ENCODE measurements at regions not wholly inside any gene's neighbourhood (a gene's known extent, or its start where the extent isn't known, plus 50 kb on each side); places are given as distances from the start of the nearest gene placed in this dataset.

DNA sequence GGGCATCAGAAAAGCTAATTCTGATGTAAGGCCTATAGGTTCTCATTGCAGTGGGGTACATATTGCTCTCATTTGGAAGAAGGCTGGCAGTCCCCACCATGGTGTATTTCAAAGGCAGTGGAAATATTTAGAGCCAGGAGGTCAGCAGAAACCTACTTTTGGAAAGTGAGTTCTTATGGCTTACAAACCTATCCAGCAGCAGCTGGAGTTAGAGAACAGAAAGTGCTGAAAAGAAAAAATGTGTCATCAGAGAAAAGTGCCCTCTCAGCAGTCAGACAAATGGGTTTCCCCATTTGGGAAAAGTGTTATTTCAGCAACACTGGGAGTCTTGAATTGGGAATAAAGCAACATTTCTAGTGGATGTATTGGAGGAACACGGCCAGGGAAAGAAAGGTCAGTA, 105.7 kb upstream of the IGFBP3 start:
- Mint-ChIP-seq H3K4me1 (no peaks in the 10 kb centered on the region), H3K4me3 (no peak overlapping the region), H3K27ac (no peak overlapping the region), H3K27me3 (ENCODE audit: insufficient read depth, low read depth) (peaks cover 2% of the 10 kb centered on the region), H3K9me3 (peaks cover 4% of the 10 kb centered on the region), H3K36me3 (no peaks in the 10 kb centered on the region)
- H3K4me3 ChIP-seq, result no peak overlapping the region
- H3K4me1 ChIP-seq, result peaks cover 10% of the 10 kb centered on the region
- no peak overlapping the region for H3K27ac ChIP-seq
- no peak overlapping the region for H3K4me2 ChIP-seq
- H4K20me1 ChIP-seq (ENCODE audit: low read depth), result no peaks in the 10 kb centered on the region
- TF ChIP-seq EZH2 (IDR thresholded peaks at IDR 0.05) (no peak), EZH2phosphoT487 (IDR thresholded peaks at IDR 0.05) (no peak)
- TF ChIP-seq, protein P1, sequence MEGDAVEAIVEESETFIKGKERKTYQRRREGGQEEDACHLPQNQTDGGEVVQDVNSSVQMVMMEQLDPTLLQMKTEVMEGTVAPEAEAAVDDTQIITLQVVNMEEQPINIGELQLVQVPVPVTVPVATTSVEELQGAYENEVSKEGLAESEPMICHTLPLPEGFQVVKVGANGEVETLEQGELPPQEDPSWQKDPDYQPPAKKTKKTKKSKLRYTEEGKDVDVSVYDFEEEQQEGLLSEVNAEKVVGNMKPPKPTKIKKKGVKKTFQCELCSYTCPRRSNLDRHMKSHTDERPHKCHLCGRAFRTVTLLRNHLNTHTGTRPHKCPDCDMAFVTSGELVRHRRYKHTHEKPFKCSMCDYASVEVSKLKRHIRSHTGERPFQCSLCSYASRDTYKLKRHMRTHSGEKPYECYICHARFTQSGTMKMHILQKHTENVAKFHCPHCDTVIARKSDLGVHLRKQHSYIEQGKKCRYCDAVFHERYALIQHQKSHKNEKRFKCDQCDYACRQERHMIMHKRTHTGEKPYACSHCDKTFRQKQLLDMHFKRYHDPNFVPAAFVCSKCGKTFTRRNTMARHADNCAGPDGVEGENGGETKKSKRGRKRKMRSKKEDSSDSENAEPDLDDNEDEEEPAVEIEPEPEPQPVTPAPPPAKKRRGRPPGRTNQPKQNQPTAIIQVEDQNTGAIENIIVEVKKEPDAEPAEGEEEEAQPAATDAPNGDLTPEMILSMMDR (IDR thresholded peaks at IDR 0.05), result no peak
- no peaks in the 10 kb centered on the region for H3K79me2 ChIP-seq (ENCODE audit: low read depth)
- H3F3A ChIP-seq (ENCODE audit: low read depth), result no peaks in the 10 kb centered on the region
- no peak for DNase-seq (ENCODE audit: low spot score)
- no peak overlapping the region for H2AFZ ChIP-seq (replicated peaks)
- H3K27me3 ChIP-seq, result no peaks in the 10 kb centered on the region
- no peaks in the 10 kb centered on the region for H3K36me3 ChIP-seq
- no peaks in the 10 kb centered on the region for H3K9me3 ChIP-seq (ENCODE audit: low read depth)
- H3K9ac ChIP-seq, result no peak overlapping the region

DNA sequence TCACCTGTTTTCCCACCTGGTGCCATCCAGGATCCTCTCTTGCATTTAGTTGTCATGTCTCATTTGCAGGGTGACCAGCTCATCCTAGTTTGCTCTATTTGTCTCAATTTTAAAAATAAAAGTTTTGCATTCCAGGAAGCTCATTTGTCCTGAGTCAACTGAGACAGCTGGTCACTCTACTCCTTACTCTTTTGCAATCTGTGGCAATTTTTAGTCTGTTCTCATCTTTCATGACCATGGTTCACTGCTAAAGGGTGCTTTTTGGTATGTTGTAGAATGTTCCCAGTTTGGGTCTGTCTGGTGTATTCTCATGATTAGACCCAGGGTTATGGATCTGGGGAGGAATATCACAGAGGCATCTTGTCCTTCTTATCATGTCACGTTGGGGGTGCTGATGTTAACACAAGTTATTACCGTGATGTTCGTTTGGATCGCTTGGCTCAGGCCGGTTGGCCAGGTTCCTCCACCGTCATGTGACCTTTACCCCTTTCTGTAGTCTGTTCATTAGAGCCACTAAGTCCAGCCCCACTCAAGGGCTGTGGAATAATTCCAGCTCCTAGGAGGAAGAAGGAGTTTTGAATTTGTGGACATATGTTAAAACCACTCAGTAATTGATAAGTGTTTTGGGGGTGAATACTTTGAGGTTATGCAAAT, 103.3 kb upstream of the IGFBP3 start:
- no peak for DNase-seq (ENCODE audit: low spot score)
- no peaks in the 10 kb centered on the region for H3K79me2 ChIP-seq (ENCODE audit: low read depth)
- no peak overlapping the region for H3K4me3 ChIP-seq
- Mint-ChIP-seq H3K4me3 (no peak overlapping the region), H3K27ac (no peak overlapping the region), H3K4me1 (no peaks in the 10 kb centered on the region), H3K9me3 (no peaks in the 10 kb centered on the region), H3K36me3 (no peaks in the 10 kb centered on the region), H3K27me3 (ENCODE audit: insufficient read depth, low read depth) (peaks cover 2% of the 10 kb centered on the region)
- H3K27ac ChIP-seq, result no peak overlapping the region
- H3K9me3 ChIP-seq (ENCODE audit: low read depth), result no peaks in the 10 kb centered on the region
- H3K27me3 ChIP-seq, result no peaks in the 10 kb centered on the region
- H2AFZ ChIP-seq (replicated peaks), result no peak overlapping the region
- H3K9ac ChIP-seq, result no peak overlapping the region
- H3K4me1 ChIP-seq, result peaks cover 10% of the 10 kb centered on the region
- TF ChIP-seq EZH2phosphoT487 (IDR thresholded peaks at IDR 0.05) (no peak), EZH2 (IDR thresholded peaks at IDR 0.05) (no peak)
- TF ChIP-seq, protein P1 (IDR thresholded peaks at IDR 0.05), result no peak
- no peaks in the 10 kb centered on the region for H4K20me1 ChIP-seq (ENCODE audit: low read depth)
- no peak overlapping the region for H3K4me2 ChIP-seq
- H3K36me3 ChIP-seq, result no peaks in the 10 kb centered on the region
- no peaks in the 10 kb centered on the region for H3F3A ChIP-seq (ENCODE audit: low read depth)

DNA sequence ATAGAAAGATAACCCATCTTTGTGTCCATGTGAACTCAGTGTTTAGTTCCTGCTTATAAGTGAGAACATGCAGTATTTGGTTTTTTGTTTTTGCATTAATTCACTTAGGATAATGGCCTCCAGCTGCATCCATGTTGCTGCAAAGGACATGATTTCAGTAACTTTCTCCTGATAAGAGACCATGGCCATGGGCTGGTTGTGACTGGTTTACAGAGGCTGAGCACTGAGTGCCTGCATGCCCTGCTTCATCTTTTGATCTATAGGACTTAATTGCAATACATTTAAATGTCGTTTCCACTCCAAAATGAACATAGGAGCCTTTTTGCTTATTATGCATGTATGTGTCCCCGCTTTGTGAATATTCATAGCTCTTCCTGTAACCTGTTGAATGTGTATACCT, 101.3 kb upstream of the IGFBP3 start:
- no peaks in the 10 kb centered on the region for H3K9me3 ChIP-seq (ENCODE audit: low read depth)
- peaks cover 12% of the 10 kb centered on the region for H3K9me3 Mint-ChIP-seq
- H3K36me3 Mint-ChIP-seq, result no peaks in the 10 kb centered on the region
- peaks cover 2% of the 10 kb centered on the region for H3K27me3 Mint-ChIP-seq (ENCODE audit: insufficient read depth, low read depth)
- peaks cover 10% of the 10 kb centered on the region for H3K4me1 ChIP-seq
- no peak overlapping the region for H3K4me2 ChIP-seq
- no peaks in the 10 kb centered on the region for H3K79me2 ChIP-seq (ENCODE audit: low read depth)
- H2AFZ ChIP-seq (replicated peaks), result no peak overlapping the region
- no peak overlapping the region for H3K27ac Mint-ChIP-seq
- DNase-seq (ENCODE audit: low spot score), result no peak
- H3F3A ChIP-seq (ENCODE audit: low read depth), result no peaks in the 10 kb centered on the region
- H3K4me3 Mint-ChIP-seq, result no peak overlapping the region
- TF ChIP-seq EZH2phosphoT487 (IDR thresholded peaks at IDR 0.05) (no peak), EZH2 (IDR thresholded peaks at IDR 0.05) (no peak)
- TF ChIP-seq, protein P1 (IDR thresholded peaks at IDR 0.05), result no peak
- H4K20me1 ChIP-seq (ENCODE audit: low read depth), result no peaks in the 10 kb centered on the region
- no peak overlapping the region for H3K27ac ChIP-seq
- no peaks in the 10 kb centered on the region for H3K4me1 Mint-ChIP-seq
- H3K4me3 ChIP-seq, result no peak overlapping the region
- no peak overlapping the region for H3K9ac ChIP-seq
- H3K27me3 ChIP-seq, result no peaks in the 10 kb centered on the region
- H3K36me3 ChIP-seq, result no peaks in the 10 kb centered on the region
